GM18858 (cell line): ENCODE measurements at regions not wholly inside any gene's neighbourhood (a gene's known extent, or its start where the extent isn't known, plus 50 kb on each side); places are given as distances from the start of the nearest gene placed in this dataset.
"Not testable (repeated sequence)": the region's sequence is repeated elsewhere in the genome, so short reads cannot be mapped to it uniquely, and the experiment has no call there.

Source experiments
- ATAC-seq: cut with Tn5 transposase; IDR thresholded peaks from one replicate; pipeline ENCODE4 v1.9.1; 2021; ENCODE audit not compliant: unreplicated experiment

DNA sequence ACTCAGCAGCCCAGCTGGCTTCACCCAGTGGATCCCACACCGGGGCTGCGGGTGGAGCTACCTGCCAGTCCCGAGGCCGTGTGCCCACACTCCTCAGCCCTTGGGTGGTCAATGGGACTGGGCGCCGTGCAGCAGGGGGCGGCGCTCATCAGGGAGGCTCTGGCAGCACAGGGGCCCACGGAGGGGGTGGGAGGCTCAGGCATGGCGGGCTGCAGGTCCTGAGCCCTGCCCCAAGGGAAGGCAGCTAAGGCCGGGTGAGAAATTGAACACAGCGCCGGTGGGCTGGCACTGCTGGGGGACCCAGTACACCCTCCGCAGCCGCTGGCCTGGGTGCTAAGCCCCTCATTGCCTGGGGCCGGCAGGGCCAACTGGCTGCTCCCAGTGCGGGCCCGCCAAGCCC, 1017.1 kb upstream of the FLRT2 start:
- ATAC-seq: not testable (repeated sequence)

DNA sequence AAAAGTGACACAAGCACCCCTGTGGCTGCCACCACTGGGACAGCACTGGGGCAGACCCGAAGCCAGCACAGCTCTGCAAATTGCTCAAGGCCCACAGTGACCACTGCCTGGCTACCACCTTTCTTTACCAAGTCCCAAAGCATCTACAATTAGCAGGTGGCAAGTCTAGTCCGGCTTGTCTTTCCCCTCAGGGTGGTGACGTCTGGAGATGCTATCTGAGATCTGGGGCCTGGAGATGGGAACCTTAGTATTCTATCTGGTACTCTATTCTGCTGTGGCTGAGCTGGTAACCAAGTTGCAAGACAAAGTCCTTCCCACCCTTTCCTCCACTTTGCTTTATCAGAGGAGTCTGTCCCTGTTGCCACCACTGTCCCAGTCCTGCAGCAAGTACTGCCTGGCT, 1010.1 kb upstream of the FLRT2 start:
- ATAC-seq: no peak

DNA sequence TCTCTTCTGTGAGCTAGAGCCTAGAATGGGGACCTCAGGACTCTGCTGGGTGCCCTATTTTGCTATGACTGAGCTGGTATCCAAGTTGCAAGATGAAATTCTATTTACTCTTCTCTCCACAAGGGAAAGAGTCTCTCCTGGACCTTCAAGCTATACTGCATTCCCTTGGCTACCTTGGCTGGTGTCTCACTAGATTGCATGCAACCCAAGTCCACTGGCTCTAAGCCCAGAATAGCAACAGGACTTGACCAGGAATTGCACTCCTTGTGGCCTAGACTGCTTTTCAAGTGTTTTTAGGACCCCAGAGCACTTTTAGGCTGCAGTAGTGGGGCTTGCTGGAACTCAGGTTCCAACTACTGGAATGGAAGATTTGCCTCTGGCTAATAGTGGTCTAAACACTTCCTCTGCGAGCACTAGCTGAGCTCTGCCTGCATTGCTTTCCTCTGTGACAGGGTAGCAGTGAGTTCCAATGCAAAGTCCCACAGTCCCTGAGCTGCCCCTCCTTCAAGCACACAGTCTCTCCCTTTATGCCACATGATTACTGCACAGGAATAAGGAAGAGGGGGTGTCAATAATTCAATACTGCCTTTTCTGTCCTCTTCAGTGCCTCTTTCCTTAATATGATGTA, 1009.1 kb upstream of the FLRT2 start:
- no peak for ATAC-seq

GRCh38 chr14:84523746-84524145, 1006.2 kb upstream of the FLRT2 start:
- ATAC-seq: no peak

DNA sequence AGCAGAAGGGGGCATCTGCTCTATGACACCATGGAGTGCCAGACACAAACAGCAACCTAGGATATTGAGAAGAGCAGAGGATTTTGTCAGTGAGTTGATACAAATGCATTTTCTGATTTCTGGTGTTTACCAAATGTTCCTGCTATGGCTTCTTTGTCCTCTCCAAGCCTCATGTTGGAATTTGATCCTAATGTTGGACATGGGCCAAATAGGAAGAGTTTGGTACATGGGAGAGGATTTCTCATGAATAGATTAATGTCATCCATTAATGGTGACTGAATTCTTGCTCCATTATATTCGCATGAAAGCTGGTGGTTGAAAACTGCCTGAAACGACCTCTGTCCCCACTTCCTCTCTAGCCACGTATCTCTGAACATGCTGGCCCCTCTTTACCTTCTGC, 1002.2 kb upstream of the FLRT2 start:
- no peak for ATAC-seq

DNA sequence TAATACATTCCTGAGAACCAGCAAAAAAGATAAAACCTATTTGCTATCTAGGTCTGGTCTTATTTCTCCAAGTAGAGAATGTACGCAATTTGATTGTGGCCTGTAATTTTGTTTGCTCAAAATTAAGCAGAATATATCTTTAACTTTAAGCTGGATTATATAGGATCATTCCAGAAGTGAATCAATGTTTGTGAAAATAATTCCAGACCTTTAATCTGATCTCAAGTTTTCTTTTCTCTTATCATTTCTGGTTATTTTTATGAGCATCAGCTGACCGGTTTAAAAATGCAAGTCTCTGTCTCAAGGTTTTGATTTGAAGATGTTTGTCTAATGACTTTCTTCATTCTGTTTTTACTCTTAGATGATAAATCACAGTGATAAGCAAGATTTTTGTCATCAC, 997.9 kb upstream of the FLRT2 start:
- no peak for ATAC-seq

DNA sequence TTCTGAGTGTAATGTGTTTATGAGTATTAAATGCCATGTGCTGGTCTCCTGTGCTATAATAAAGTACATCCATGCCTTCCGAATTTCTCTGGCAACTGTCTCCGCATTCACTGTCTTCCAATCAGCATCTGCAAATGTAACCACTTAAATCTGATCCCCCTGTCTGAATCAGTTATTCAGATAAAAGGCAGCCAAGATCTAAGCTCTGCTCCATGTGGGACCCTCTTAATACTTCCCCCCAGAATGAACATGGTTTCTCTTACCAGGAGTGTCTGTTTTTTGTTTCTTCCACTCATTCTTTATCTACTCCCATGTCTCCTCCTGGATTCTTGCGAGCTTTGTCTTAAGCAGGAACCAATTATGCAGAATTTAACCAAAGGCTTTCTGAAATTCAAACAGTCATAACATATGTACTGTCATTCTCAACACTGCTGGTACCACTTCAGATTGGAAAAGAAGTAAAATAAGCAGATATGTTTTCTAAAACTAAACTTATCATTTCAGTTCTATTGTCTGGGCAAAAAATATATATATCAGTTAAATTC, 996.7 kb upstream of the FLRT2 start:
- no peak for ATAC-seq

DNA sequence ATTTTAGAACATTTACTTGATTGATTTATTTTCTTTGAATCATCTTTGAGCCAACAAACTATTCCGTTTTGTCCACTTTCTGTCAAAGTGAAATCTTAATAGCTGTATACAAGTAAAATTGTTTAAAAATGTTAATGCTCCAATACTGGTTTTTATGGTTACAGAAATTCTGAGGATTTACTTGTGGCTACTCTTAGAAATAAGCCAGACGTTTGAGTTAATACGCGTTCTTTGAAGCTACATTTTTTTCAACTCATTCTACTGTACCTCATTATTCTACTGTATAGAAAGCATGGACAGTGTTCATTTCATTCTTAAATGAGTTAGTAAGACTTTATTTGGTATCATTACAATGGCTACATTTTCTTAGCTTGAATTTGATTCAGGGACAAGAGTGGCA, 996.2 kb upstream of the FLRT2 start:
- ATAC-seq: no peak

DNA sequence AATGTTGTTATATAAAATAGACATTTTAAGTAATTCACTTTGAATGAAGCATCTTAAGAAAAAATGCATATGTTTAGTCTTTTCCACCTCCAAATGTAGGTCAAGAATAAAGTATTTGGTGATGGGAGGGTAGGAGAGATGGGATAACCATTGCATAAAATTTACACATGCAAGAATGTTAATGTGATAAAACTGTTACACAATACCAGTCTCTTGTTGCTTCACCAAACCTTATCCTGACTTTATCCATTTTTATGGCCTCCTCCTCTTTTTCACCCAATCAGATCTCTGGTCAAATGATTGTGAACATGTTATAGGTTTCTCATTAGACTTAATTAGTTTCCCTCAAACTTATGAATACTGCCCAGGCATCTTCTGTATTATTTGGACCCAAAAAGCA, 994.5 kb upstream of the FLRT2 start:
- no peak for ATAC-seq

GRCh38 chr14:84535976-84536375, 994.0 kb upstream of the FLRT2 start:
- ATAC-seq: no peak

GRCh38 chr14:84541018-84541417, 988.9 kb upstream of the FLRT2 start:
- no peak for ATAC-seq

- ATAC-seq: no peak
Observed at GRCh38 chr14:84543859-84544258, 986.1 kb upstream of the FLRT2 start.

DNA sequence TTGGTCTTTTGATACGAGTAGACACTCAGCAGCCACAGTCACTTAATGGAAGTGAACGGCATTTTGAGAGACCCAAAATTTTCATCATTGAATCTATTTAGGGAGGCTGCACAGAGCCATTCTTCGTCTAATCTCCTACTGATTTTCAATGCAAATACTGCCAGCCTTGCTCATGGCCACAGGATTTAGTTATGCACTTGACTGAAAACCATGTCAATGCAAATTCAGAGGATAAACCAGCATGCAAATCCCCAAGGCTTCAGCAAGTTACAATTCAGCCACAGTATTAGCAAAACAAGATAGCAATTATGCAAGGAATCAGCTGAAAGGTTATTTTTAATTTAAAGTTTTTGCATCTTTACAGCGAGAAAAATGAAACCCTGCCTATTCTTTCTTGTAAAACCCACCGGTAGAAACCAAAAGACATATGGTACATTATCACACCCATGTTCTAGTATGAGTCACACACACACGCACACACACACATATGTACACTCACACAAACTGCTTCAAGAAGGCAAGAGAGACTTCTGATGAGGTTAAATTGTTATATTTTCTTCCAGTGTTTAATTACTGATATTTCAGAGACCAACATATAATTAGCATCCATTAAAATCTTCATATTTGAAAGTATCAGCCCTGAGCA, 985.3 kb upstream of the FLRT2 start:
- ATAC-seq: no peak

DNA sequence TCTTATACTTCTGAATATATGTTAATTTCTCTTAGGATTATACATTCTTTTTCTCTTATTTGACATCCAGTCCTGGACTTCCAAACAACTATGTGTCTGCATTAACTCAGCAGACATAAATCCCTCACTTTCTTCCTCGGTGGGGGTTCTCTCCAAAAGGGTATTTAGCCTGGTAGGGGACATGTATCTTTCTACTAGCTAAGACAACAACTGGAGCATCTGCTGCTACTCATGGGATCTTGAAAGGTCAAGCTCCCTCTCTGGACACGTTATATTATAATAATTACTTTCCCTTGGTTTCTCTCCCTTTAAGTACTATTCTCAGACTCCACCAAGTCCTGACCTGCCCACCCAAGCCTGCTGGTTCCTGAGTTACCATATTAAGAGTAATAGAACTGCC, 983.7 kb upstream of the FLRT2 start:
- no peak for ATAC-seq

DNA sequence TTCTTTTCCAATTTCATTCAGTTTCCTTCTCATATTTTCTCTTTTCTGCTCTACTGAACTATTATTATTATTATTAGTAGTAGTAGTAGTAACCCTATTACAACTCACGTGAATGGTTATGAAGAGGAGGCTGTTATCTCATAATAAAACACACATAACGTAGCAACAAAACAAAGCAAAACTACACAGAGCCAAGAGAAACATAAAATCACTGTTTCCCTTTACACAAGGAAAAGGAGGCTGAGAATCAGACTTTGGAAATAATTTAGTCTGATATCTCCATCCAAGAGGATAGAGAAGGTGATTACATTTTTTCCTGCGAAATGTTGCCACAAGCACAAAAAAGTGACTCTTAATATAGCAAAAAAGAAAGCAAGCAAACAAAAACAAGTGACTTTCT, 975.8 kb upstream of the FLRT2 start:
- no peak for ATAC-seq

- ATAC-seq: no peak
Observed at GRCh38 chr14:84555493-84555892, 974.5 kb upstream of the FLRT2 start.

- no peak for ATAC-seq
Observed at GRCh38 chr14:84566109-84566508, 963.8 kb upstream of the FLRT2 start.

- no peak for ATAC-seq
Observed at GRCh38 chr14:84575681-84576080, 954.3 kb upstream of the FLRT2 start.

DNA sequence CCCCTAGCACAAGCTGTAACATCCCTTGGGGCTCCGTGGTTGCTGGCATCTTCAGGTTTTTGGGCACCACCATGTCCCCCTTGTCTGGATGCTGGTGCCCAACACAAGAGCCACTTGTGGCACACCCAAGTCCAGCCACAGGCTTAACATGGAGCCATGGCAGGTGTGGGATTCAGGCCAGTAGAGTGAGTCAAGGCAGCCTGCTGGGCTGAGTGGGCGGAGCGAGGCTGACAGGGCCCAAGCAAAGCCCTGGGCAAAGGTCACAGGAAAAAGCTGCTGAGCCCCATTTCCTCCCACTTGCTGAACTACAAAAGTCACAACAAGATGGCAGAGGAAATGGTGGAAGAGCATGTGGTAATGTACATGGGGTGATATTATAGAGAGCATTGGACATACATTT, 950.7 kb upstream of the FLRT2 start:
- no peak for ATAC-seq

DNA sequence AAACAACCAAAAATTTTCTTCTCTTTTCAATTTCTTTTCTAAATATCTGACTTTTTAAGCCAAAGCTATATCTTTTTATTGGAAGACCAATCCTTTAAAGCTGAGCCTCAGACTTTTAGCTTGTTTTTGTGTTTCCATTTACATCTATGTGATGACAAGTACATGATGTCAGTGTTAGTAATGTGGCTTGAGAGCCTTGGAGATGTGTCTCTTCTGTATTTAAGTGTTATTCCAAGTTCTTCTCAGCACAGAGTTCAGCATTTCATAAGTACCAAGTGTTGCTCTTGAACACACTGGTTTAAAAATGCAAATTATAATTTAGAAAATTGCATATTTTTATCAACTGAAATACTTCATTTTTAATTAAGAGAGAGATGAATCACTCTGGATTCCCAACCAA, 948.9 kb upstream of the FLRT2 start:
- no peak for ATAC-seq

DNA sequence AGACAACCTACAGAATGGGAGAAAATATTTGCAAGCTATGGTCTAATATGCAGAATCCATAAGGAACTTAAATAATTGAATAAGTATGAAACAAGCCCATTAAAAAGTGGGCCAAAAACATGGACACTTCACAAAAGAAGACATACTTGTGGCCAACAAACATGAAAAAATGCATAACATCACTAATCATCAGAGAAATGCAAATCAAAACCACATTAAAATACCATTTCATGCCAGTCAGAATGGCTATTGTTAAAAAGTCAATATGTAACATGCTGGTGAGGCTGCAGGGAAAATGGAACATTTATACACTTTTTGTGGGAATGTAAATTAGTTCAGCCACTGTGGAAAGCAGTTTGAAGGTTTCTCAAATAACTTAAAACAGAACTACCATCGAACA, 945.4 kb upstream of the FLRT2 start:
- ATAC-seq: no peak

DNA sequence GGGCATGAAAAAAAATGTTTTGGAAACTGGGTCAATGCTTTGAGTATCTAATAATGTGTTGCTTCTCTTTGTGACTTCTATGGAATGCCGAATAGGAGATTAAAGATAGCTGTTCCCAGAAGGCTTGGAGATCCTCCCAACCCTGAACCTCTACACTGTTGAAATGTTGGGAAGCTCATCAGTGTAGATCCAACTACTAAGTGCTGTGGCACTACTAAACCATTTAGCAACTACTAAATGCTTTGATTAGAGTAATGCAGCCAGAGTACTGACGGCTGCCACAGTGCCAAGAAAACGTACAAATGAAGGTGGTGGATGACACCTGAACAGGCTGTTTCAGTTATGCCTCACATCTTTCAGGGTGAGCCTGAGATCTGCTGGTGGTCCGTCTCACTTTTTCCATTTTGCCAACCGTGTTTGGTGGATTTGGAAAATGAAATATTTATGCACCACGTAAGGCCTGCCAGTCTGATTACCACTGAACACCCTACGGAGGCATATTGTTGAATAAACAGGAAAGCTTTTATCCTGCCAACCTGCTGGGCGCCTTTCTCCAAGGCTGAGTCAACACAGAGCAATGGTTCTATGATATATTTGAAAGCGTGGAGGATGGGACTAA, 938.0 kb upstream of the FLRT2 start:
- no peak for ATAC-seq
